IPS-NIHi11 (cell line): ENCODE measurements at regions not wholly inside any gene's neighbourhood (a gene's known extent, or its start where the extent isn't known, plus 50 kb on each side); places are given as distances from the start of the nearest gene placed in this dataset.

ENCODE experiments used
- DNase-seq: peaks from one replicate; pipeline ENCODE4 v3.0.0; 2012; ENCODE audit warnings: mixed read lengths, low spot score

DNA sequence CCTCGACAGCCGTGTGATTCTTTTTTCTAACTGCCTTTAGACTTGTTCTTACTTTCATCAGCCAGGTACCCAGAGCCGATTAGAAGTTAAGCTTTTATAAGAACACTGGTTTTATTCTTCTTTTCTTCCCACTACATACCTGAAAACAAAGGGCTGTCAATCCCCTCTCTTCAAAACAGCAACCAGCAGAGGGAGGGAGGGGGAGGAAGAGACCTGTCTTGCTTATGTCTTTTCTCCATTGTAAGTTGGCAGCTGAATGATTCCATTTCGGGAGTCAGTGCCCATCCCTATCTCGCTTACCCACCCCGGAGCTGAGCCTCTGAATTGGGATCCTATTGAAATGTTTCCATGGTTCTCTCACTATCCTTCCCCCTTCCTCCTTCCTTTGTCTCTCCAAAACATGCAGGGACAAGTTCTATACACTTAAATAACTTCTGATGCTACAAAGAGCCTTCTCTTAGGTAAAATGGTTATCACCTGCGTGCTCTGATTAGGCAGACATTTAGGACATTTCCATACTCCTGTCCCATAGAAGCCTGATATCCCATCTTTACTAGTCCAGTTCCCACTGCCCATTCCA lies 83.9 kb upstream of the WWC1 start:
- peak; percentile 23 for DNase-seq

DNA sequence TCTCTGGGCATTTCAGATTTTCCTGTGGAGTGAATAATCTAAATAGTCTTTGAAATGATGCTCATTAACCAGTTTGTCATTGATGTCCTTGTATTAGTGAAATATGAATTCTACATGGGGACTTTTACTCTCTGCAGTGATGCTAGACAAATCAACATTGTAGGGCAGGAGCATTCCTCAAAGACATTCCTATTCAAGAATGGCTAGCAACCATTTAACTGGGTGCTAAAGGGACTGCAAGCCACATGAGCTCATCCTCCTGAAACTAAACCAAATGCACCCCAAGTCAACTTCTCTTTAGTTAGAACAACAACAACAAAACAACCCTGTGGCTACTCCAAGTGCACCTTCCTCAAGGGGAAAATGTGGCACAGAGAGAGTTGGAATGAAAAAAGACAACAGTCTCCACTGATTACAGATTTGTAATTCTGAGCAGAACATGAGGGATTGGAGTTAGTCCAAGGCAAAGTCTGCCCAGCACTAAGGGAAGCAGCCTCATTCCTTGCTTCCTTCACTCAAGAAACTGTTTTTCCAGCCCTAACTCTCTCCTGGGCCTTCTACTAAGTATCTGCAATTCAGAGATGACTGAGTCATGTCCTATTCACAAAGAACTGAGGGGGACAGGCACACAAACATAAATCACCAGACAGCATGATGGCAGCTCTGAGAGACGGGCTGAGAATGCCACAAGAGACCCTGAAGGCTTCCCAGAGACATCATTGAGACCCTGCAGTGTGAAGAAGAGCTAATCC lies 82.0 kb upstream of the WWC1 start:
- no peak for DNase-seq

DNA sequence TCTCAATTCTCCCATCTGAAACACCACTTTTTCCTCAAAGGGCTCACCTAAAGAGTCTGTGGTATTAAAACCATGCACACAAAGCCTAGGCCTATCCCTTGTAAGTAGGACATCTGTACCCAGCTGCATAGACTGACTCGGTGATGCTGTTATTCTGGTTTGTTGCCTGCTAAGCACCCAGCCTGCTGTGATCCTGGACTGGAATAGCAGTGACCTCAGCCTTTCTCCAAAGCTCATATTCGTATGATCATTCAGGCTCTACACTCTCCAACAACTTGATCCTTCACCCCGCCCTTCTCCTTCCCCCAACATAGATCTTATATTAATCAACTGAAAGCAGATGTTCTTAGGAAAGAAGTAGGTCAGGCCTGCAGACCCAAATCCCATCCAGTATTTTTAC lies 81.4 kb upstream of the WWC1 start:
- no peak for DNase-seq

DNA sequence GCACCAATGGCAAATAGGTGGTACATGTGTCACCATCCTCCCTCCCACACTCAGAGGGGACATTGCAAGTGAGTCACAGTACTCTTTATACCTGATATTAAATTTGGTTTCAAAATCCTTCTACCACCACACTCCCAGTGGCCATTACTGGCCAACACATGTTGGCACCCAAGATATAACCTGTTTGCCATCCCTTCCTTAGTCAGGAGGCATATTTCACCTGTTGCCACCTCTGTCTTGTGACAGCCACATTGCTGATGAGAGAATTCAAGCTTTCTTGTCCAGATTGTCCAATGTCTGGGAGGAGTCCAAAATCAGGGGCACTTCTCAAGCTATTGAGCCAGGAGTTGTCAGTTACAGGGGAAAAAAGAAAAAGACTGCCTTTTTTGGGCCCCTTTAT lies 80.2 kb upstream of the WWC1 start:
- no peak for DNase-seq

DNA sequence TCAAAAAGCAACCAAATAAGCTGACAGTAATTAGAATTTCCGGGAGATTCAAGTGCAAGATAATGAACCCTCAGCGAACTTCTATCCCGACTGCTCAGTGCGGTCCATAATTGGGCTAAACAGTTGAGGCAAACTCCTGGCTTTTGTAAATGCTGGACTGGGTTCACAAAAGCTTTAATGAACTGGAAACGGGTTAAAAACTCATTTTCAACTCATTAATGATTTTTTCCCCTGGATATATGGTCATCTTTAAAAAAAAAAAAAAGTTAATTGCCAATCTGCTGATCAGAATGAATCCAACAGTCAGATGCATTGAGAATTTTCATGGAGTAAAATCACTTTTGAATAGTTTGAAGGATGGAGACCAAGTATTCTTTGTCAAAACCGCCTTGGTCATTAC lies 79.5 kb upstream of the WWC1 start:
- no peak for DNase-seq

DNA sequence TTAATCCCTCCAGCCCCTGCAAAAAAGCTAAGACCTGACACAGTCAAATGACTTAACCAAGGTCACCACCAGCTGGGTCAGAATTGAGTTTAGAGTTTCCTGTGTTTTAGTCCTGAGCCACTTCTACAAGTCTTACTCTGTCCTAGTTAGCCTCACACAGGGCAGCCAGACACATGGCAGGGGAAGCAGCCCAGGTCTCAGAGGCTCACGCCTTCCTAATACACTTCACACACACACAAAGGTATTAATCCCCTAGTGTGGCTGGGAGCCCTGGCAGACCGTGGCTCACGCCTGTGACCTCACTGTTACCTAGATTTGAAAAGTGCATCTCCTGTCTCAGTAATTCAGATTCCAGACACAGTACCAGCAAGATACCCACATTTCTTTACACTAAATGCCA lies 77.4 kb upstream of the WWC1 start:
- DNase-seq, result no peak

DNA sequence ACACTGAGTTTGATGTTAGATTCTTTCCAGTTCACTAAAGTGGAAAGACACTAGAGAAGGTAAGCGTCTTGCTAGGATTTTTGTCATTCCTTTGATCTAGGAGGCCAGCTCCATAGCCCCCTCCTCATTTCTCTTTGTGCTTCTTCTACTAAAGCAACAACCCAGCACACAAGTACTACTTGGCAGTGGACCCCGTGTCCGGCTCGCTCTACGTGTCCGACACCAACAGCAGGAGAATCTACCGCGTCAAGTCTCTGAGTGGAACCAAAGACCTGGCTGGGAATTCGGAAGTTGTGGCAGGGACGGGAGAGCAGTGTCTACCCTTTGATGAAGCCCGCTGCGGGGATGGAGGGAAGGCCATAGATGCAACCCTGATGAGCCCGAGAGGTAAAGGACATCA lies 76.6 kb upstream of the WWC1 start:
- no peak for DNase-seq

DNA sequence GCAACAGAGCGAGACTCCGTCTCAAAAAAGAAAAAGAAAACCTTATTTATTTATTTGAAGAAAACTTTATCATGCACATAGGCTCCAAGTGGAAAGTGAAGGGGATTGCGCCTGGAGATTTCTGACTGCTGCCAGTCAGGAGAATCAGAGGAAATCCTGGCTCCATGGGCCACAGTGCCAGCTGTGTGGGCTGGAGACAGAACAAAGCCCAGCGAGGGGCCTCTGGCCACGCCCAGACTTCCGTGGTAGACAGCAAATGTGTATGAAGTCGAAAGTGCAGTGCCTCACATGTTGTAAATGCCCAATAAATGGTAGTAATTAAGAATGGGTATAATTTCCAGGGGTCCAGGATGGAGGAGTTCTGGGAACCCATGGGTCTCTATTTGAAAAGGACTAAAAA lies 75.8 kb upstream of the WWC1 start:
- no peak for DNase-seq

DNA sequence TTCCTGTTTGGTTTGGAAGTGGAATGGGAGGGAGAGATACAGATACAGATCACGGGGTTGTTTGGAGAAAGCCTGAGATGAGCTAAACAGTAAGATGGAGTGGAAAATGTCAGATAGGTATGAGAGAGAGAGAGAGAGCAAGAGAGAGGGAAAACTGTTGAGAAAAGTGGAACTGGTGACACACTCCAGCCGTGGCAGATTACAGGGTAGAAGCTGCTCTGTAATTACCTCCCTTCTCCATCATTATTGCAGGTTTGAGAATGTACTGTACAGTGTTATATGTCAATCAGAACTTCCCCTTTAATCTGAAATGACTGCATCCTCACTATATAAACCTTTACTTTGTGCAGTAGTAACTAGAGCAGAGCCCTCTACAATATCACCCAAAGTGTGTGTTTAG lies 74.5 kb upstream of the WWC1 start:
- DNase-seq, result no peak

DNA sequence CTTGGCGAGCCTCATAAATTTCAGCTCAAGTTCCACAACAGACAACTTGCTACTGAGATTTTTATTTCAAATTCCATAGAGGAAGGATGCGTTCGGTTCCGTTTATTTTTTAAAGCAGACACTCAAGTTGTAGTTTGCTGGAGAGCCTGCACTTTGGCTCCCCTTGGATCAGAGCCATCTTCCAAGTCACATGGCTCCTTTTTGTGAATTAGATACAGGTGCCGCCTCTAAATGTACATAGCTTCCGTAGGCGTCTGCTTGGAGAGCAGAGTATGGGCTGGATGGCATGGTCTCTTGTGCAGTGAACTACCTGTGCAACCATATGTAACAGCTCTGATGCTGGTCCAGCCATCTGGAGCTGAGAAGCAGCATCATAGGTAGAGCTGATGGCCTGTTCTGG lies 73.9 kb upstream of the WWC1 start:
- DNase-seq, result no peak

DNA sequence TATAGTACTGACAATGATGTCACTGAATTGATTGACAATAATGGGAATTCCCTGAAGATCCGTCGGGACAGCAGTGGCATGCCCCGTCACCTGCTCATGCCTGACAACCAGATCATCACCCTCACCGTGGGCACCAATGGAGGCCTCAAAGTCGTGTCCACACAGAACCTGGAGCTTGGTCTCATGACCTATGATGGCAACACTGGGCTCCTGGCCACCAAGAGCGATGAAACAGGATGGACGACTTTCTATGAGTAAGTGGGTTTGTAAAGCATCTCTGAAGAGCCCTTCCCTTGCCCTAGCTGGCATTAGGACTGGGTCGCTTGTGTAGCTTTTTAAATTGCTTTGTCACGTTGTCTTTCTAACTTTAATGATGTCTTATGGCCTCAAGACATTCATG lies 72.7 kb upstream of the WWC1 start:
- no peak for DNase-seq

DNA sequence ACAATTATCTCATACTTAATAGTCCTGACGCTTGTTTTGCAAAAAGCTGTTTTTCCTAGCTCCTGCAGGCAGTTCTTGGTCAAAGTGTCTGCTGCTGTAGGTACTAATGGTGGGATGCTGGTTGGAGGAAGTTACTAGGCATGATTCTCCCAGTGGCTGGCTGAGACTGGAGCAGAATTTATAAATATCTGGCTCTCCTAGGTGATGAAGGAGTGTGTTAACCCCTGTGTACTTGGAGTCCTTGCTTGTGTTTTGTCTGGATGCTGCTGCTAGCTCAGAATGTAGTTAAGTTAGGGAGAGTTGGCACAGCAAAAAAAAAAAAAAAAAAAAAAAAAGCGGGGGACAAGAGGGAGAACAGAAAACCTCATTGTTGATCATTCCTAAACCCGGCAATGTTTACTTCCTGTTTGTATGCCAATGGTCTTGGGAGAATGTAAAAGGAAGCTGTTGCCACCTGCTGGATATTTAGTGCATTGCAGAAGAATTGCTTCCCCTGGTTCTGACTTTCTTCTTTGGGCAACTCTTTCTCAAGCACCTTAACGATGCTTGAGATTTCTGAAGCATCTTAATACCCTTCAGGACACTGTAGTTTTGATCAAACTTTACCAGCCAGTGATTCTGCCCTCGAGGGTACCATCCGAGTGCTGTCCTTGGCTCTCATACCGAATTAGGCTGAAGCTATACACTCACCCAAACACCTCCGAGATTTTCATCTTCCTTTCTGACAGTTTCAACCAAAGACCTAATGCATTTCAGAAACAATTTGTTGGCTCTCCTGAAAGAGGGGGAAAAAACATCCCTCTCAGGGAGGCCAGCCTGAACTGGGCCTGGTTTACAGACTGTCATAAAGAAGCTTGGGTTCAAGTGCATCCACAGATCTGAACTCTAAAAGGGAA lies 71.7 kb upstream of the WWC1 start:
- peak; percentile 81 for DNase-seq

DNA sequence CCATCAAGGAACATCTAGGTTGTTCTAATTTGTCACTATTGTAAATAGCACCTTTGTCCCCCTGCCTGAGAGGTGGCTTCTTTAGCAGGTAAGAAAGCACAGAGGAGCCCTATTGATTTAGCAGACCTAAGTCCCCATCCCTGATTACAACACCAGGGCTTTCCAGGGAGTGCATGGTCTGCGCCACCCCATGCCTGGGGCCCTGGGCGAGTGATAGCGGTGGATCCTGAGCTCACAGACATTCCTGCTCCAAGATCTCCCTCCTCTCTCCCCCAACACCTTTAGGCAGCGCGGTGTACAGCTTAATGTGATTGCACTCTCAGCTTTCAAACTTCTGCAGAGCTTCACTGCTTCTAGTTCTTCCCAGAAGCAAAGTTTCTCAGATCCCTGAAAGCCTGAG lies 67.4 kb upstream of the WWC1 start:
- DNase-seq, result no peak

DNA sequence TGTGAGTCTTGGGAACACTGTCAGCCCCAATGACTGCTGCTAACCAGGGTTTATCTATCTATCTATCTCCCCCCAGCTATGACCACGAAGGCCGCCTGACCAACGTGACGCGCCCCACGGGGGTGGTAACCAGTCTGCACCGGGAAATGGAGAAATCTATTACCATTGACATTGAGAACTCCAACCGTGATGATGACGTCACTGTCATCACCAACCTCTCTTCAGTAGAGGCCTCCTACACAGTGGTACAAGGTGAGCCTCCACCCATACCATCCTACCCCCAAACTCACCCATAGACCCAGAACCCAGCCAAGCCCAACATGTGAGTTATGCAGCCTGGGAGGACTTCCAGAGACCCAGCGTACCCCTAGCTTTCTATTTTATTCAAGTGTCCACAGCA lies 65.4 kb upstream of the WWC1 start:
- no peak for DNase-seq

DNA sequence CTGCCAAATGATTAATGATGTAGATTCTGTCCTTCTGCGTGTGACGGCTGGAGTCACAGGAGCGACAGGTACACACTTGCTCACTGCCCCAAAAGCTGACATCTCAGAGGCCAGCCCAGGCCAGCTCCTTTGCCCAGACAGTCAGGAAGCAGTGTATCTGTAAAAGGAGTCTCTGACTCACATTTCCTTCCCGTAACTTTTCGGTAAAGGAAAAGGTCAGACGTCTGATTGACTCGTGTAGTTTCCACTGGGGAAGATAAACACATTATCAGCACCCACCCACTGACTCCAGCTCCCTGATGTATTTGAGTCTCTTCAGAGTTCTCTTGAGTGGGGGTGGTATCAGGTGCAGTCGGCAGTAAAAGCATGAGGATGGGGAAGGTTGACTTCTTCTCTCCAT lies 64.4 kb upstream of the WWC1 start:
- no peak for DNase-seq

DNA sequence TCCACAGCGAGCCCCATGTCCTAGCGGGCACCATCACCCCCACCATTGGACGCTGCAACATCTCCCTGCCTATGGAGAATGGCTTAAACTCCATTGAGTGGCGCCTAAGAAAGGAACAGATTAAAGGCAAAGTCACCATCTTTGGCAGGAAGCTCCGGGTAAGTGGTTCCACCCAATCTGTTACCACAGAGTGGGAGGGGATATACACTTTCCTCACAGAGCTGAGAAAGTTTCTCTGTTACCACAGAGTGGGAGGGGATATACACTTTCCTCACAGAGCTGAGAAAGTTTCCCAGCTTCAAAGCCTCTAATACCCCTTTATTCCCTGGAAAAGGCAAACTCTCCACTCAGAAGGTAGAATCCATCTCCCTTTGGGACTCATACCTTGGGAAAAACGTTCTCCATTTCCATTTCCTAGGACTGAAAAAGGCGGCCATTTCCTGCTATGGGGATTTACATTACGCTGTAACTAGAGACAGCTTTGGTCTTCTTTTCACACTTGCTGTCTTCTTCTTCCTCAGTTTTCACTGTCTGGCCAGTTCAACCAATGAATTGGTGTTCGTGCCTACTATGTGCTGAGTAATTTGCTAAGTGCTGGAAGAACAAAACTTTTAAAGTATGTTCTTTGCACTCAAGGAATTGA lies 63.4 kb upstream of the WWC1 start:
- no peak for DNase-seq

DNA sequence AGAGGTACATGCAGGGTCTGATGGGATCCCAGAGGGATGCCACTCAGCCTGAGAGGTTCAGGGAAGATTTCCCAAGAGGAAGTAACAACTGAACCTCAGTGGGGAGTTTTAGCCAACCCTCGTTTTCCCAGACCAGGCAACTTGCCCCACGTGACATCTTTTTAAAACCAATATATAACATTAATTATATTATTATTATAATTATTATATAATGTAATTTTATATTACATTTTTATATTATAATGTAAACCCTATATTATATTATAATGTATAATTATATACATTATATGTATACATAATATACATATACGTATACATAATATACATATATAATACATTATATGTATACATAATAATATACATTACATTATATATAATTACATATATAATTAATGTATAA lies 62.8 kb upstream of the WWC1 start:
- no peak for DNase-seq

DNA sequence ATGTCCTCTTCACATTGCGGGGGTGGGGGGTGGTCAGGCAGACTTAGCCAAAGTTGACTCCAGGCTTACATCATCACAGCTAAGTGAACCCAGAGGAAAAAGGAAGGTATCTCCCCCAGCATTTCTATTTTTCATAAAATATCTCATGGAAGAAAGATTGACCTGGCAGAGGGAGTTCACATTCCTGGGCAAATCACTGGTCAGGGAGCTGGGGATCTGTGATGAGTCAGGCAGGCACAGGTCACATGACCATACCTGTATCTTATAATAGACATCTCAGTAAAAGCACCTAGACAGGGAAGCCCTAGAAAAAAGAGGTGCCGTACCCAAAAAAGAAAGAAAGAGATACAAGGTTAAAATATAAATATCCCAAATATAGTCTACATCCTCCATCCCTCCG lies 57.3 kb upstream of the WWC1 start:
- no peak for DNase-seq

DNA sequence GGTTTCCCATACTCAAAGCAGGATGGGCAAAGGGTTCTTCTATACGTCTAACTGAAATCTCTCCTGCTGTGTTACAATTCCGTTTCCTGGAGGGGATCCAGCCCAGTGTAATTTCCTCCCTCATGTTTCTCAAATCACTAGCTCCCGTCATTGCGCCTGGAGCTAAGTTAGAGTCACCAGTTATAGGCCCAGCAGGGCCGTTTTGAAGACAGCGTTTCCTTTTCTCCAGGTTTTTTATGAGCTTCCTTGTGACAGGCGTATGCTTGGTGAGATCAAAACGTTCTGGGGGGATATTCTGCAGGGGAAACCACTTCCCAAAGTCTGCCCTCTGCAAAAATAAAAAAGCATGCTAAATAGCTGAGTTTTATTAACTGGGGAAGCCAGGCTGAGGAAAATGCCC lies 53.0 kb upstream of the WWC1 start:
- no peak for DNase-seq

DNA sequence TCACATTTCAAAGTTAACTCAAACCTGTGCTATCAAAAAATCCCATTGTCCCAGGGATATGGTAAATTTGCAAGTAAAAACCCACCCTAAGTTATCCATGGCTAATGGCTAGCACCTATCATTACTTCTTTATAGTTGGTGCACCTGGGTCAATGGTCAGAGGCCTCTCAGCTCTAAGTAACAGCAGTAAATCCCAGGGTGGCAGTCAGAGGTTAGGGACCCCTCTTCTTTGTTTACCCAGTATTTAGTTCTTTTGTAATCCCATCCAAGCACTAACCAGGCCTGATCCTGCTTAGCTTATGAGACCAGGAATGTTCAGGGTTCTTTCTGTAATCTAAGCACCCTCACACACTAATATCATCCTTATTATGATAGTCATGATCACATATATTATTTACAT lies 52.1 kb upstream of the WWC1 start:
- DNase-seq, result peak; percentile 50
